ENCODE measurements at regions not wholly inside any gene's neighbourhood (a gene's known extent, or its start where the extent isn't known, plus 50 kb on each side); places are given as distances from the start of the nearest gene placed in this dataset.

DNA sequence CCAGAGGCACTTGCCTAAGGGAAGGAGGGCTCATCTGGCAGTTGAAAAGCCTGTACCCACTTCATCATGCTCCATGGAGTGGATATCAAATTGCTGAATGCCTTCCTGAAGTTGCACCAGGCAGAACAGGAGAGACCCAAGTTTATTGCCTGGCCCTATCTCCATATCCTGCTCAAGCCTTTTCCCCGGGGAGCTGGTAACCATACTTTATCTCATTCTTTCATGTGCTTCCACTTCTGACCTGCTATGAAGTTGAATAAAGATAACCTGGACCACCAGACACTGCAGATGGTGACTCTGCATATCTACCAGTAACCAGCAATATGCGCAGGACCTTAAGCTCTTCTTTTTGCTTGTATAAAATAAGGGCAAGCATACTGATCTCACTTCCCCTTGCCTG, 1397.5 kb upstream of the CDH6 start:
- no peak for FAIRE-seq
- no peak for DNase-seq (ENCODE audit: low spot score in 2 of 2)

DNA sequence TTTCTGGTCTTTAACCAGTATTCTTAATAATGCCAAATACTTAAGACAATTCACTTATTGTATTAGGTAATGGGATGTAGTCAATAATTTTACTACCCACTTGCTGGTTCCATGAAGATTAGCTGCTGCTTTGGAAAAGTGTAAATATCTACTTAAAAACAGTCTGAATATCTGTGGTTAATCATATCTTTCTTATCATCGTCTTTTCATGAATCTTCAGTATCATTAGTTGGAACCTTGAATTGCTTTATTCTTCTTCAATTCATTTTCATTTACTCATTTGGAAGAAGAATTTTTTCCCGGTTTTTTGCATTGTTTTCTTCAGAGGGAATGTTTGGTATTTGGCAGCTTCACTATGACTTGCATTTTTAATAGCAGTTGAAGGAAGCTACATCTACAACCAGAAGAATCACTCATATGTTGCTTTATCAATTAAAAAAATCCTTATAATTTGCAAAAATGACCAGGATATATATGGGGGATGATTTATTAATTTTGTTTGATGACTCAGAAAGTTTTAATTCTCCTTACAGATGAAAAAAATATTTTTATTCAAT, 1398.3 kb upstream of the CDH6 start:
- DNase-seq (ENCODE audit: low spot score in 2 of 2) (no peak), FAIRE-seq (no peak)

DNA sequence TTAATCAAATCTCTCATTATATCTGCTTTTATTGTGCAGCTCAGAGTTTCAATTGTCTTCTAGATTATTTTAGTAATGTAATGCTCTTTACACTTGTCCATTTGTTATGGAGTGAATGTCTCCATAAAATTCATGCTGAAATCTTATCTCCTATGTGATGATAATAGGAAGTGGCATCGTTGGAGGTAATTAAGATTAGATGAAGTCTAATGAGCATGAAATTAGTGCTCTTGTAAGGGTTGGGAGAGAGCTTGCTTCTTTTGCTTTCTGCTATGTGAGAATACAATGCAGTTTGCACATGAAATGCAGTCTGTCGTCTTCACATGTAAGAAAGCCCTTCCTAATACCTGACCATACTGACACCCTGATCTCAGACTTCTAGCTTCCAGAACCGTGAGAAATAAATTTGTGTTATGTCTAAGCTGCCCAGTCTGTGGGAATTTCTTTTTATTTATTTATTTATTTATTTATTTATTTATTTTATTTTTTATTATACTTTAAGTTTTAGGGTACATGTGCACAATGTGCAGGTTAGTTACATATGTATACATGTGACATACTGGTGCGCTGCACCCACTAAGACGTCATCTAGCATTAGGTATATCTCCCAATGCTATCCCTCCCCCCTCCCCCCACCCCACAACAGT, 1399.2 kb upstream of the CDH6 start:
- FAIRE-seq = no peak
- DNase-seq (ENCODE audit: low spot score in 2 of 2) = no peak

DNA sequence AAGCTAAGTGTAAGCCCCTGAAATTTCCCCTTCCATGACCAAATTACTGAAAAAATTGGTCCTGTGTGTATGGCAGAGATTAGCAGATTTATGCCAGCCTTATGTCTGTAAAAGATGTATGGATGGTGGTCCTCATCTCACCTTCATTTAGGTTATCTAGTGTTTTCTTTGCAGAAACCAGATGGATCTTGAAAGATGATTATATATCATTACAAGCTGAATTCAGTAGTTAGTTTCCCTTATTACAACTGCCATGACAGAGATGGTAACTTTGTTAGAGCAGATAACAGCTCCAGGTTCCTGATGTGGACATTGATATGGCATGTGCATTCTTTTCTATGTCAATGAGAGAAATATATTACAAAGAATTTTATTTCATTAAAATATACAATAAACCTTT, 1403.2 kb upstream of the CDH6 start:
- no peak for DNase-seq (ENCODE audit: low spot score in 2 of 2)
- no peak for FAIRE-seq

DNA sequence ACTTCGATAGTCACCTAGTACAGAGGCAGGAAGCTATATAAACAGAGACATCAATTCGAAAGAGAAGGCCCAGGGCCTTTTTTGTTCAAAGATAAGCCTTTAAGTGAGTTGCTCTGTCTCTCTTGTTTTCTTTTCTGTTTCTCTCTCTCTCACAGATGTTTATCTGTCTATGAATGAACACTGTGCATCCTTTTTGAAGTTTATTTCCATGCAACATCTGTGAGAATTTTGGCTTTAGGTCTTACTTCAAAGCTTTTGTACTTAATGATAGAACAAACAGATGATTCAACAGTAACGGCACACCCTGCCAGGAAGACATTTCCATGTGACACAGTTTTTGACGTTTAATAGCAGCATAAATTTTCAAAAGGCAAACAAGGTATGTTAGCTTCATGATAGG, 1413.1 kb upstream of the CDH6 start:
- no peak for DNase-seq (ENCODE audit: low spot score in 2 of 2)
- FAIRE-seq = no peak

DNA sequence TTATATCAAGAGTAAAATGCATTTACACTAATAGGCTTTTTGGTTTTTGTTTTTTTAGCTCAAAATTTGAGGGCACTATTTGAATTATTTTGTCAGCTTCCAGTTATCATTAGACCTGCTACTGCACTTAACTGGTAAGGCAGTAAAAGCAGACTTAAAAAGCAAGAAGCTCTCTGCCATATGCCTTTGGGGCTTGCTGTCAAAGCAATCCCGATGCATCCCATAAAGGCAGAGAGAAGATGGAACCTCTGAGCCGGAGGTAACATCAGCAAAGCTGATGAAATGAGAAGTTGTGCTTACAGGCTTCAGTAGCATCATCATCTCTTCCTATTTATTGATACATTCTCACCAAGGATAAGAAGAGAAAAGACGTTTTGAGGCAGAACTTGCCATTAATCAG, 1414.3 kb upstream of the CDH6 start:
- no peak for FAIRE-seq
- DNase-seq (ENCODE audit: low spot score in 2 of 2) = no peak

DNA sequence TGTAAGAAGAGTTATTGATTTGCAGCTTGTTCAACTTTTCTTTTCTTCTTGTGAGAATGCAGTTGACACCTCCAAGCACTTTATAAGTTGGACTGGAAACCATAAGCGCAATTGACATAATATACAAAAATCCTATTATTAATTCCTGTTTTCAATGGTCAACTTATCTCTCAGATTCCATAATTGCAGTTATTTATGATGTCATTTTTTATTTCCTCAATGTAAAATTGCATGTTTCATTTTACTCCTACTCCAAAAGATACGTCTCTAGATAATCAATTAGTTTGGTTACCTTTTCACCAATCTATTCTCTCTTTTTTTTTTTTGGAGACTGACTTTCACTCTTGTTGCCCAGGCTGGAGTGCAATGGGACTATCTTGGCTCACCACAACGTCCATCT, 1416.1 kb upstream of the CDH6 start:
- FAIRE-seq = no peak
- no peak for DNase-seq (ENCODE audit: low spot score in 2 of 2)

DNA sequence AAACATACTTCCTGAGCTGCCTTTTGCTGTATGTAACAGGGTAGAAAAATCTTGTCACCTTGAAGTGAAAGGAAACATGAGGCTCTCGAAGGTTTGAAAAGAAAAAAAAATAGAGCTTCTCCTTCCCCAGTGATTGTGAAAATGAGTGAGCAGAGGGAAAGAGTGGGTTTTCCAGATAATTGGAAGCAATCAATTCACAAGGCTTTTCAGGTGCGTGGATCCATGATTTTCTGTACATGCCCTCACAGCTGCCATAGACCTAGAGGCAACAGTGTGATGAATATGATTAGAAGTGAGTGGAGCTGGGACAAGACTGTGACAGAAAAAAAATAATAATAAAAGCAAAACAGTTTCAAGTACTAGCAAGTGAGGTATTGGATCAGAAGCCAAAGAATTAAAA, 1422.5 kb upstream of the CDH6 start:
- FAIRE-seq = no peak
- DNase-seq (ENCODE audit: low spot score in 2 of 2) = no peak

DNA sequence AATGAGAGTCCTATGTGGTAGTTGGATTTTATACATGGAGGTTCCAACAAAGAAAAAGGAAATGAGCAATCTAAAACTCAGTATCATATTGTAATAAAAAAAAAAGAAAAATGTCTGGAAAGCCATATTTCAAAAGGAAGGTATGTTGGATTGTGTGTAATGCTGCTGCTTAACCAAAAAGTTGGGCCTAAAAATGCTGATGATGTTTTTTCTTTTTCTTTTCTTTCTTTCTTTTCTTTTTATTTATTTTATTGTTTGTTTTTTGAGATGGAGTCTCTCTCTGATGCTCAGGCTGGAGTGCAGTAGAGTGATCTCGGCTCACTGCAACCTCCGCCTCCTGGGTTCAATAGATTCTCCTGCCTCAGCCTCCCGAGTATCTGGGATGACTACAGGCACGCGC, 1424.0 kb upstream of the CDH6 start:
- no peak for DNase-seq (ENCODE audit: low spot score in 2 of 2)
- FAIRE-seq = no peak

DNA sequence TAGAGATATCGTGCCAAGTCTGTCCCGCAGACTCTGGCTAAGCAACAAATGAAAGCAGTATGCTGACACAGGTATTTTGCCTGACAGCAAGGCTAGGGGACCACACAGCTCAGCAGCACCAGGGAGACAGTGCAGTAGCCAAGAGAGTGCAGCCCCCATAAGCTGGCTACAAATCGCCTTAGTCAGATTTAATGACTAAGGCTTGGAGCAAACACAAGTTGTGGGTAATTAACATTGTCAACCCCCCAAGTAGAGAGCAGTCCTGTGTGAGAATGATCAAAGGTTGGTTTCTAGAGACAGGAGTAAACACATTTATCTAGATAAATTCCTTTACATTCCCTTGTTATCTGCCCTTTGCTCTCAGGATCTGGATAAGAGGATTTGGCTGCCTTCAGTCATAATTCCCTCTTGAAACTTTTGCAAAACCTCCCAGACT, 1434.5 kb upstream of the CDH6 start:
- no peak for FAIRE-seq
- DNase-seq (ENCODE audit: low spot score in 2 of 2) = no peak

DNA sequence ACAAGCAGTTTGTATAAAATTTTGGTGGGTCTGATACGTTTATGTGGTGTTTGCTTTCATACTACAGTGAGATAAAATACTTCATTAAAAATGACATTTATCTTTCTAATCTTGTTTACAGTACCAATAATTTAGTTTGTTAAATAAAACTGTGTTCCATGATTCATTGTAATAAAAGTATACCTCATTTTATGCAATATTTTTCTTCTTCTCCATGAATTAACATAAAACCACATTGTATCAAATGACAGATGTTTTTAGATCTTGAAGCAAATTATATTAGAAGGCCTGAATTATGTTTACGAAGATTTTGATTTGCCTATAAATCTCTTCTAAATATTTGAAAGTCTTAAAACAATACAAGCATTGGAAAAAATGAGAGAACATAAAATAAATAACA, 1443.0 kb upstream of the CDH6 start:
- FAIRE-seq (peak; percentile 21), DNase-seq (ENCODE audit: low spot score in 2 of 2) (no peak)

DNA sequence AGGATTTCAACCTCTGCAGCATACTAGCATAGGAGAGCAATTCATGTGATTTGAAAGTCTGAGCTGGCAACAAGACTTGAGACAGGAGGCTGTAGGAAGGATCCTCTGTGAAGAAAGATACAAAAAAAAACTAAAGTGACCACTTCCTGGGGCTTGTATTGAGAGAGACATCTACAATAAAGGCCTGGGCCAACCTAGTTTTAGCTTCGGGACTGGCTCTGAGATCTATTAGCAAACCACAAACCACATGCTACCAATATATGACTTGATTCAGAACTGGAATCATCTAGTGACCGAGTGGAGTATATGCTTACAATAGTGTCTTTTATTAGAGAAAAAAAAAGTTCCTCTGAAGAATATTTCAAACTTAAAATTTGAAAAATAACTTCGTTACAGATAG, 1448.9 kb upstream of the CDH6 start:
- FAIRE-seq = no peak
- DNase-seq (ENCODE audit: low spot score in 2 of 2) = no peak

DNA sequence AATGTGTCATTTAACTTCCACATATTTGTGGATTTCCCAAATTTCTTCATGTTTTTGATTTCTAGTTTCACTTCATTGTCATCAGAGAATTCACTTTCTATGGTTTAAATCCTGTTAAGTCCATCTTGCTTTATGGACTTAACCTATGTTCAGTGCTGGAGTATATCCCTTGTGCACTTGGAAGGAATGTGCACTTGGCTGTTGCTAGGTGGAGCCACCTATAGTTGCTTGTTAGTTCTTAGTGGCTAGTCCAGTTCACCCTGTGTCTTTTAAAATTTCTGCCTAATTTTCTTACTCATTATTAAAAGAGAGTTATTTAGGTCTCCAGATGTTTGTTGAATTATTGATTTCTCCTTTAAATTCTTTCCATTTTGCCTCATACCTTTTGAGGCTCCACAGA, 1472.5 kb upstream of the CDH6 start:
- FAIRE-seq = no peak
- no peak for DNase-seq (ENCODE audit: low spot score in 2 of 2)

DNA sequence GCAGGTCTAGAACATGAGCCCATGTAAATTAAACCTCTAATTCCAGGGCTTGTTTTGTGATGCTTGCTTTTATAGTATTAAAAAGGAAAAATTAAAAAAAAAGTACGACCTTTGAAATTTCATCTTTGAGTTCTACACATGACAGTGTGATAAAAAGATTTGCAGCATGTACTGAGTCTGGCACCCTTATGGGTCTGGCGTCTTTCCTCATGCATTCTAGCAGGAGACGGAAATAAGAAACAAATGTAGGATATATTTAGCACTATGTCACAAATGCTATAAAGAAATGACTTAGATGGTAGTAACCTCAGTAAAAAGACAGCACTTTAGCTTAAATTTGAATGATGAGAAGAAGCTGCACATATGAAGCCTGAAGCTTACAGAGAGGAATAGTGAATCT, 1474.3 kb upstream of the CDH6 start:
- DNase-seq (ENCODE audit: low spot score in 2 of 2) = no peak
- no peak for FAIRE-seq

DNA sequence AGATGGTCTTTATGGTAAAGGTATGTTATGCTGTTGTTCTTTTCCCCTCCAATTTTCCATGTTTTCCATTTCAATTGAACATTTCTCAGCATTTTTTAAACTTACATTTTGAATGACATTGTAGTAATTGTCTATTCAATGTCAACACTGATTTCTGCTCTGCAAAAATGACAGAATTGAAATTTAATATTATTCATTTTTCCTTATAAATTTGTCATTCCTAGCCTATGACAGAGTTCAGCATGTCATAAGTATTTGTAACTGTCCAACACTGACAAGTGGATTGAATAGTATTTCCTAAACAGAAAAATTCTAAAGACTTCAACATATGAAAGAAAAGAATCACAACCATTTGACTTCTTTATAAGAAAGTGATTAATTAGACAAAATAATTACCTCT, 1478.3 kb upstream of the CDH6 start:
- no peak for FAIRE-seq
- DNase-seq (ENCODE audit: low spot score in 2 of 2) = no peak

DNA sequence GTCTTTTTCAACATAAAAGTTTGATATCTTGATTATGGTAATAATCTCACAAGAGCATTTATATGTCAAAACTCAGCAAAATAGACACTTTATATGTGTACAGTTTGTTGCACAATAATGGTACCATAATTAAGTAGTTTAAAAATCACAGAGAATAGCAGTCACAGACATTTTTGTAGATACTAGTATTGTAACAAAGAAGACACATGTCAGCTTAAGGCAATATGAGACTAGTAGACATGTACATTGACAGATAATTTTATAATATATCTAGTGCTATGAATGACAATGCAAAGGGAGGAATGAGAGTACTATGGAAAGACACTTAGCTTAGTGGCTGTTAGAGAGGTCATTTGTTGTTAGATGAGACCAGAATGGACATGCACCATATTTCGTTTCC, 1490.6 kb upstream of the CDH6 start:
- DNase-seq (ENCODE audit: low spot score in 2 of 2) = no peak
- no peak for FAIRE-seq

DNA sequence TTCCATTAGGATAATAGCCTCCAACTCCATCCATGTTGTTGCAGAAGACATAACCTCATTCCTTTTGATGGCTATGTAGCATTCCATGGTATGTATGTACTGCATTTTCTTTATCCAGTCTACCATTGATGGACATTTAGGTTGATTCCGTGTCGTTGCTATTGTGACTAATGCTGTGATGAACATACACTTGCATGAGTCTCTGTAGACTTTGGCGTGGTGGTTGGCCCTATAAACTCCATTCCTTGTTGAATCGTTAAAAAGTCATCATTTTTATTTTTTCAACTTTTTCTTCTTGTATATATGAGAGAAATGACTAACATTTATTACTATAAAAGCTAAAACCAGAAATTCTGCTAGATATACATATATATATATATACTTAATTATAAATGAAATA, 1491.9 kb upstream of the CDH6 start:
- no peak for FAIRE-seq

DNA sequence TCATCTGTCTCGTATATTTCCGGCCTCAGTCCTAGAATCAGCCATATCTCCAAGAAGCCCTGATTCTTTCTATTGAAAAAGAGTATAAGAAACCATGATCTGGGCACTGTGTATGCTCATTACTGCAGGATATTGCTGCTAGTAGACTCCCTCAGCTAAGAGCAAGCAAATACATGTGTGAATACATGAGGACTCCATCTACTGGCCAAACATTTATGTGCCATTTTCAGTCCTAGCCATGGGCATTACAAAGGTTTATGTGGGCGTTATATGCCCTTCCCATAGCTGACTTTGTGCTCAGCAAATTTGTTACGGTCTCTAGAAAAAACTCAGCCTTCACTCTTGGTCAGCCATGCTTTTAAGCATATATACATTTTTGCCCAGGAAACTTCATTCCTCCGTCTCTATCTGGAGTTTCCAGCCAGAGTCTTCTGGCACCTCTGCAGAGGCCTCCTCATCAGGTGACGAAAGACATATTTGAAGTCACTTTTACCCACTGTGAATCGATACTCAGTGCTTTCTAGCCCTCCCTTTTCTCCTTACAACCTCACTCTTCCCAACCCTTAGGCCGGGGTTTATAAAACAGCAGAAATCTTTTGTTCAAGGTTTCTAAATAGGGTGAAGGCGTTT, 1495.6 kb upstream of the CDH6 start:
- FAIRE-seq = no peak

More for the DNA sequence above, 1491.9 kb upstream of the CDH6 start:
- DNase-seq (ENCODE audit: low spot score in 2 of 2) = no peak

DNA sequence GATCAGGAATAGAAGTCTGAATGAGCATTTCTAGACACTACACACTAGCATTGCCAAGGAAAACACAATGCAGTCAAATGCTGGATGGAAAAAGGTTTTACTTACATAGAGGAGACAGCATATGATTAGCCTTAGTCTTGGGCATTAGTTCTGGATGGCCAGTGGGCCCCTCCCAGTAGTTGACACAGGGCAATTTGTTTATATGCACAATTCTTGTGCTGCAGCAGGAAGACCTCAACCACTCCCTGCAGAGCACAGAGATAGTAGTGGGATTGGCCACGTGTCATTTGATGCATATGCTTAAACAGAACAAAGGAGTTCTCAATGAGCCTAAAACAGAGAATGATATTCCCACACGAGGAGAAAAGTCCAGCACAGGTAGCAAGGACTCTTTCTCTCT, 1496.2 kb upstream of the CDH6 start:
- no peak for DNase-seq (ENCODE audit: low spot score in 2 of 2)
- FAIRE-seq = no peak

More for the DNA sequence above, 1495.6 kb upstream of the CDH6 start:
- DNase-seq (ENCODE audit: low spot score in 2 of 2) = no peak

DNA sequence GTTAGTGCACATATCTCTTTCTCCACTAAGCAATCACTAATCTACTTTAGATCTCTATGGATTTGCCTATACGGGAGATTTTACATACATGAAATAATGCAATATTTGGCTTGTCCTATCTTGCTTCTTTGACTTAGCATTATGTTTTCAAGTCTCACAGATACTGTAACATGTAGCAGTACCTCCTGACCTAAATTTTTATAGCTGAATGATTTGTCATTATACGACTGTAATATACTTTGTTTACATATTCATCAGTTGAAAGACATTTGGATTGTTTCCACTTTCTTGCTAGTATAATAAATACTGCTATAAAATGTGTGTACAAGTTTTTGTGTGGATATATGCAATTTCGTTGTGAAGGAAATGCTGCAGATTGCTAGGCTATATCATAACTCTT, 1520.8 kb upstream of the CDH6 start:
- no peak for DNase-seq (ENCODE audit: low spot score in 2 of 2)
- no peak for FAIRE-seq

DNA sequence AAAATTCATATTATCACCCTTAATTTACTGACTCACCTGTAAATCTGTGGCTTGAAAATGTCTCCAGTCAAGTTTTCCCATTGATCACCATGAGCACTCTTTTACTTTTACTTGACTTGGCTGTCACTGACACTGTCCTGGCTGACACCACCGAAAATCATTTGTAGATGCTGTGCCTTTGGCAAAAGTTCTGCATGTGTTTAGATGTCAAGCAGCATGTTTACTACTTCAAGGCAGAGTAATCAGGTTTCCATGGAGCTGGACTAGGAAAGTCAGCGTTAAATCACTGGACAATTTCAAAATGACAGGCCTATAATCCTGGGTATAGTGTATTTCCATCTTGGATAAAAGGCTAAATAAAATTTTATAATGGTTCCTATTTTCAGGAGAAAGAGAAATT, 1530.6 kb upstream of the CDH6 start:
- FAIRE-seq (no peak), DNase-seq (ENCODE audit: low spot score in 2 of 2) (no peak)

DNA sequence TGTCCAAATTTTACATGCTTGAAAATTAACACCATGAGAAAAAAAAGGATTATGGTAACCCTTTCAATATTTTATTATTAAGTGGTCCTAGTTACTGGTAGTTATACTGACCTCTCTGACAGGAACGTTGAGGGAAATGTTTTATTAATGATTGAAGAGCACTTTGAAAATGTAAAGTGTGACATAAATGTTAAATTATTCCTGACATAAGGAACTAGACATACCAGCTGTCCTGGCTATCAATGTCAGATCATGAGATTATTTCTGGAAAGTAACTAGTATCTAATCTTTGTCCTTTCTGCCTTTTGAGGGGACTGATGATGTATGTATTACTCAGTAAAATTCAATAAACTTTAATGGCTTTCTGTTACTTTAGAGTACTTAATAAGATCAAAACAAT, 1538.5 kb upstream of the CDH6 start:
- DNase-seq (ENCODE audit: low spot score in 2 of 2) = no peak
- FAIRE-seq = no peak

All from frontal cortex (tissue), 3 donors.